Activated CD8-positive, alpha-beta memory T cell treated with anti-CD3 and anti-CD28 coated beads for 48 hours (primary cell): ENCODE measurements at regions not wholly inside any gene's neighbourhood (a gene's known extent, or its start where the extent isn't known, plus 50 kb on each side); places are given as distances from the start of the nearest gene placed in this dataset.
"Not testable (repeated sequence)": the region's sequence is repeated elsewhere in the genome, so short reads cannot be mapped to it uniquely, and the experiment has no call there.

Experiments
- DNase-seq, 3 experiments: peaks; one replicate each; pipeline ENCODE4 v3.0.0-alpha.2; 2020; ENCODE audit warnings: low read depth in 2 of 3, low spot score in 2 of 3

DNA sequence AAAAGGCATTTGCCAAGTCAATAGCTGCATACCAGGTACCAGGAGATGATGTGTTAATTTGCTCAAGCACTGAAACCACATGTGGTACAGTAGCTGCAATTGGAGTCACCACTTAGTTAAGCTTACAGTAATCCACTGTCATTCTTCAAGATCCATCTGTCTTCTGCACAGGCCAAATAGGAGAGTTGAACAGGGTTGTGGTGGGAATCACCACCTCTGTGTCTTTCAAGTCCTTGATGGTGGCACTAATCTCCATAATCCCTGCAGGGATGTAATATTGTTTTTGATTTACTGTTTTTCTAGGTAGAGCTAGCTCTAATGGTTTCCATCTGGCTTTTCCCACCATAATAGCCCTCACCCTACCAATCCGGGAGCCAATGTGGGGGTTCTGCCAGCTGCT lies 91.9 kb downstream of the FCRL5 start:
- no peak for DNase-seq

GRCh38 chr1:157457279-157457678 lies 95.0 kb downstream of the FCRL5 start:
- DNase-seq: no peak

- DNase-seq: no peak
These were observed 97.0 kb downstream of the FCRL5 start for GRCh38 chr1:157455318-157455717.

- DNase-seq: no peak
These were observed 102.2 kb downstream of the FCRL5 start for GRCh38 chr1:157450106-157450505.

DNA sequence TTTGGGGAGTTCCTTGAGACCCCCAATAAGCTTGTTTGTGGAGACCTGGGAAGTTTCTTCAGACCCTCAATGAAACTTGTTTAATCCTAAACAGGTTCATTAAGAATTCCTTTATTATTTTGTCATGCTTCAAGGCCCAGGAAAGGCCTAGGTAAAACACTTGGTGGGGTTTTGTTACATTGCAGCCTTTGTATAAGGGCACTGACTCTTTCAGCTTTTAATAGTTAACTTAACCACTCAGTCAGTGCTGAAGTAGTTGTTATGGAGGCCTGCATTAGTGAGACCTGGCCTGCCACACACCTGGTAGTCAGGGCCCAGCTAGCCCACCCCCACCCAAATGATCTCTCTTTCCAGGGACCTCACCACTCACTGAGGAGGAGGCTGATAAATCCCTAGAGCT lies 103.7 kb downstream of the FCRL5 start:
- DNase-seq: no peak

GRCh38 chr1:157446356-157446755 lies 106.0 kb downstream of the FCRL5 start:
- DNase-seq: not testable (repeated sequence)

DNA sequence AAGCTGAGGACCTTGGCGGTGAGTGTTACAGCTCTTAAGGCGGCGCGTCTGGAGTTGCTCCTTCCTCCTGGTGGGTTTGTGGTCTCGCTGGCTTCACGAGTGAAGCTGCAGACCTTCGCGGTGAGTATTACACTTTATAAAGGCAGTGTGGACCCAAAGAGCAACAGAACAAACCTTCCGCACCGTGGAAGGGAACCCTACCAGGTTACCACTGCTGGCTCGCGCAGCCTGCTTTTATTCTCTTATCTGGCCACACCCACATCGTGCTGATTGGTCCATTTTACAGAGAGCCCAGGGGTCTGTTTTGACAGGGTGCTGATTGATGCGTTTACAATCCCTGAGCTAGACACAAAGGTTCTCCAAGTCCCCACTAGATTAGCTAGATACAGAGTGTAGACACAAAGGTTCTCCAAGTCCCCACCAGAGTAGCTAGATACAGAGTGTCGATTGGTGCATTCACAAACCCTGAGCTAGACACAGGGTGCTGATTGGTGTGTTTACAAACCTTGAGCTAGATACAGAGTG lies 106.6 kb downstream of the FCRL5 start:
- not testable (repeated sequence) for DNase-seq

DNA sequence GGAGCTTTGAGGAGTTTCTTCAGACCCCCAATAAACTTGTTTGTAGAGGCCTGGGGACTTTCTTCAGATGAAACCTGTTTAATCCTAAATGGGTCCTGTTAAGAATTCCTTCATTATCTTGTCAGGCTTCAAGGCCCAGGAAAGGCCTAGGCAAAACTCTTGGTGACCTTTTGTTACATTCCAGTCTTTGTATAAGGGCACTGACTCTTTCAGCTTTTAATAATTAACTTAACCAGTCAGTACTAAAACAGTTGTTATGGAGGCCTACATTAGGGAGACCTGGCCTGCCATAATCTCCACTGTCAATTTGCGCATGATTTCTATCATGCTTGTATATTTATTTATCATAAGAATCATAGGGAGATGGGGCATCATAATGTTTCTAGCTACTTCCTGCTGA lies 110.2 kb downstream of the FCRL5 start:
- no peak for DNase-seq

GRCh38 chr1:157439302-157439954 lies 112.9 kb downstream of the FCRL5 start:
- no peak for DNase-seq

DNA sequence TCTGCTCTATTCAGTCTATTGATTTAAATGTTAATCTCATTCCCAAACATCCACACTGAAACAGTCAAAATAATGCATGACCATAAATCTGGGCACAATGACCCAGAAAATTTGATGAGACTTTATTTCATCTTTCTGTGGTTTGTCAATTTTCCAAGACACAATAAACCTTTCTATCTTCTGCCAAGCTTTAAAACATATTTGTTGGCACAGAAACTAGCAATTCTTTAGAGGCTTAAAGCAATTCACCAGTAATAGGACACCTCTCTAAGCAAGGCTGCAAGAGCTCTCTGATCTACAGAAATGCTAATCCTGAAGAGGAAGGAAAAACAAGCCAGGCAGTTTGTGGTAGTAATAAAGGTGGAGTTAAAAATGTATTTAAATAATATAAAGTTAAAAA lies 113.7 kb downstream of the FCRL5 start:
- no peak for DNase-seq

- DNase-seq: no peak
These were observed 114.2 kb downstream of the FCRL5 start for GRCh38 chr1:157438146-157438545.

DNA sequence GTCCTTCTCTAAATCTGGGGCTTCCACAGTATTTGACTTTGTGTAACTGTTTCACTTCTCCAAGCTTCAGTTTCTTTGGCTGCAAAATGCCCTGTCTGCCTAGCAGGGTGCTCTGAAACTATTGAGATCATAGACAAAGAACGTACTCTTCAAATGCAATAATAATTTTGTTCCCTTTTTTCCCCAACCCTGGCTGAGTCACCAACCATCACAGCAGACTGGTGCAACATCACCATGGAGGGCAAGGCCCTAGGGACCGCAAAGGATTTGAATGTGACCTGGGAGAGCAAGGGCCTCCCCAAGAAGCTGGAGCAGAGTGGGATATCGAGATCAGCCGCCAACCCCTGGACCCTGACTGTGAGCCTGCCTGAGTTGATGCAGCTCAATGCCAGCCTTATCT lies 115.0 kb downstream of the FCRL5 start:
- no peak for DNase-seq

- DNase-seq: no peak
These were observed 120.6 kb downstream of the FCRL5 start for GRCh38 chr1:157431751-157432150.

- DNase-seq: no peak
These were observed 122.6 kb downstream of the FCRL5 start for GRCh38 chr1:157429601-157430240.

GRCh38 chr1:157423764-157424163 lies 128.6 kb downstream of the FCRL5 start:
- DNase-seq: not testable (repeated sequence)

DNA sequence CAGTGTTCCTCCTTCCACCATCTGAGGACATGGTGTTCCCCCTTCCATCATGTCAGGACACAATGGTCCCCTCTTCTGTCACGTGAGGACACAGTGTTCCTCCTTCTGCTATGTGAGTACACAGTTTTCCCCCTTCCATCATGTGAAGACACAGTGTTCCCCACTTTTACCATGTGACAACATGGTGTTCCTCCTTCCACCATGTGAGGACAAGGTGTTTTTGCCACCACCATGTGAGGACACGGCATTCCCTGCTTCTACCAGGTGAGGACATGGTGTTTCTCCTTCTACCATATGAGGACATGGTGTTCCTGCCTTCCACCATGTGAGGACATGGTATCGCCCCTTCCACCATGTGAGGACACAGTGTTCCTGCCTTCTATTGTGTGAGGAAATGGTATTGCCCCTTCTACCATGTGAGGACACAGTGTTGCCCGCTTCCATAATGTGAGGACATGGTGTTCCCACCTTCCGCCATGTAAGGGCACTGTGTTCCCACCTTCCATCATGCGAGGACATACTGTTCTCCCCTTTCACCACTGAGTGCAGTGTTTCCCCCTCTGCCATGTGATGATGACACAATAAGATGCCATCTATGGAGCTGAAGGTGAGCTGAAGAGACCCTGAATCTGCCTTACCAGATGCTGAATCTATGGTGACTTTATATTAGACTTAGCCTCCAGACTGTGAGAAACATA lies 132.3 kb downstream of the FCRL5 start:
- DNase-seq: no peak

GRCh38 chr1:157418659-157419058 lies 133.7 kb downstream of the FCRL5 start:
- no peak for DNase-seq

GRCh38 chr1:157418231-157418630 lies 134.1 kb downstream of the FCRL5 start:
- DNase-seq: no peak

GRCh38 chr1:157415661-157416060 lies 136.7 kb downstream of the FCRL5 start:
- DNase-seq: no peak

- DNase-seq: no peak
These were observed 140.0 kb downstream of the FCRL5 start for GRCh38 chr1:157412308-157412707.

DNA sequence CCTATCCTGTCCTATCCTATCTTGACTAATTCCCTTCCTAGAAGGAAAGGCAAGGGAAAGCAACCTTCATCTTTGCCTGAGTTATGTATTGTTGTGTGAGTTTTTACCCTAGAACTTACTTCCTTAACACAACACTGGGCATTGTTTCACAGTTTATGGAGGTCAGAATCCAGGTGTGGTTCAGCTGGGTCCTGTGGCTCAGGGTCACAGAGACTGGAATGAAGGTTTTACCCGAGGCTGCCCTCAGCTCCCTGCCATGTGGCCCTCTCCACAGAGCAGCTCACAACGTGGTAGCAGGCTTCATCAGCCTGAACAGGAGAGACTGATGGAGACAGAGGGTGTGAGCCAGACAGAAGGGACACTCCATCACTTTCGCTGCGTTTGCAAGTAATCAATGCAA lies 140.5 kb downstream of the FCRL5 start:
- DNase-seq: no peak

DNA sequence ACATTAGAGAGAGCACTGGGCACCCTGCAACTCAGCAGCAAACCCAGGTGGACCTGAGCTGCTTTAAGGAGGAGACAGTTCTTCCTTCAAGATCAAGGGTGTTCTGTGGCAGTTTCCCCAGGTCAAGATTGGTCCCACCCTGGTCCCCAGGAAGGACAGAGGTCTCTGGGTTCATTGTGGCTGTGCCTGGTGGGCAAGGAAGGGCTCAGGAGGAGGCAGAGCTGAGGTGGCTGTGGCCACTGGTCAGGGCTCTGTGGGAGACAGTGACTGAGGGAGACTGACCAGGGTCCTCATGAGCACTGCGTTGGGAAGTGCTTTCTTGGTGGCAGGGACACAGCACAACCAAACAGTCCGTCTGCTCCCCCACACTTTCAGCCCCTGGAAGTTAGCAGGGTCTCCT lies 141.3 kb downstream of the FCRL5 start:
- no peak for DNase-seq
